HL-60 (cell line): ENCODE measurements at regions not wholly inside any gene's neighbourhood (a gene's known extent, or its start where the extent isn't known, plus 50 kb on each side); places are given as distances from the start of the nearest gene placed in this dataset.

ENCODE experiments used
- DNase-seq, 2 experiments: peaks; one replicate each; pipeline ENCODE4 v3.0.0-alpha.2; 2010 to 2020; ENCODE audit warnings: low read depth in 1 of 2, low spot score in 1 of 2
- H3K27ac ChIP-seq: fragments of 250-450 bp; sonication (Bioruptor Pico); replicated peaks from 2 replicates; pipeline ENCODE4 v1.5.1; 2020; ENCODE audit warnings: mild to moderate bottlenecking, moderate library complexity
- H3K27me3 ChIP-seq: fragments of 250-450 bp; sonication (Bioruptor Pico); 2 replicates; pipeline ENCODE4 v1.5.1; 2021; ENCODE audit warnings: mild to moderate bottlenecking, moderate library complexity; ENCODE audit not compliant: insufficient read depth, poor library complexity, severe bottlenecking
- H3K4me3 ChIP-seq: replicated peaks from 2 replicates; pipeline ENCODE4 v1.5.1; 2011; ENCODE audit warnings: mild to moderate bottlenecking, control low read depth, low read length; ENCODE audit not compliant: insufficient read depth
- GABPA ChIP-seq: IDR thresholded peaks from 2 replicates; pipeline ENCODE4 v1.6.1; 2012; ENCODE audit warnings: low read depth
- POLR2AphosphoS5 ChIP-seq: IDR thresholded peaks from 2 replicates; pipeline ENCODE4 v1.6.1; 2012; ENCODE audit warnings: low read depth
- SPI1 ChIP-seq: IDR thresholded peaks from 2 replicates; pipeline ENCODE4 v1.6.1; 2012; ENCODE audit warnings: low read depth, mild to moderate bottlenecking, borderline replicate concordance
- TF ChIP-seq, protein P1 (sequence below): IDR thresholded peaks from one replicate; pipeline ENCODE4 v1.5.1; 2011; ENCODE audit warnings: low read length, control low read depth, inconsistent platforms; ENCODE audit not compliant: insufficient read depth
- TF ChIP-seq, protein P2 (sequence below): IDR thresholded peaks from 2 replicates; pipeline ENCODE4 v1.6.1; 2012; ENCODE audit warnings: low read depth; ENCODE audit not compliant: insufficient replicate concordance

DNA sequence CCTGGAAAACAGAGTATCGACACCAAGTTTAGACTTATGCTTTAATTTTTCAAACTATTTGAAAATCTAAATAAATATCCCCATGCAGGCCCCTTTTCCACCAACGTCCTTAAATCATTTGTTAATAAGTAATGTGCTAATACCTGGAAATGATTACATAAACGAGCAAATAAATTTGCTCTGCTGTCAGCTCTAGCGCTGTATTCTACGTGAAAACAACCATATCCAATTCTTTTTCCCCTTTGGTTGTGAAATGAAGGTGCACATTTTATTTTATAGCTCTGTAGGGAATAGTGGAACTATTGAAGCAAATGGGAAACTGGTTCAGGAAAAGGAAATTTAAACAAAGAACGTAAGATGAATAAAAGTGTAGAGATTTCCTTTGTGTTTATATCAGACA lies 137.7 kb upstream of the ZNF608 start:
- TF ChIP-seq, protein P1, sequence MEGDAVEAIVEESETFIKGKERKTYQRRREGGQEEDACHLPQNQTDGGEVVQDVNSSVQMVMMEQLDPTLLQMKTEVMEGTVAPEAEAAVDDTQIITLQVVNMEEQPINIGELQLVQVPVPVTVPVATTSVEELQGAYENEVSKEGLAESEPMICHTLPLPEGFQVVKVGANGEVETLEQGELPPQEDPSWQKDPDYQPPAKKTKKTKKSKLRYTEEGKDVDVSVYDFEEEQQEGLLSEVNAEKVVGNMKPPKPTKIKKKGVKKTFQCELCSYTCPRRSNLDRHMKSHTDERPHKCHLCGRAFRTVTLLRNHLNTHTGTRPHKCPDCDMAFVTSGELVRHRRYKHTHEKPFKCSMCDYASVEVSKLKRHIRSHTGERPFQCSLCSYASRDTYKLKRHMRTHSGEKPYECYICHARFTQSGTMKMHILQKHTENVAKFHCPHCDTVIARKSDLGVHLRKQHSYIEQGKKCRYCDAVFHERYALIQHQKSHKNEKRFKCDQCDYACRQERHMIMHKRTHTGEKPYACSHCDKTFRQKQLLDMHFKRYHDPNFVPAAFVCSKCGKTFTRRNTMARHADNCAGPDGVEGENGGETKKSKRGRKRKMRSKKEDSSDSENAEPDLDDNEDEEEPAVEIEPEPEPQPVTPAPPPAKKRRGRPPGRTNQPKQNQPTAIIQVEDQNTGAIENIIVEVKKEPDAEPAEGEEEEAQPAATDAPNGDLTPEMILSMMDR: no peak
- TF ChIP-seq POLR2AphosphoS5 (no peak), SPI1 (no peak), GABPA (no peak)
- TF ChIP-seq, protein P2, sequence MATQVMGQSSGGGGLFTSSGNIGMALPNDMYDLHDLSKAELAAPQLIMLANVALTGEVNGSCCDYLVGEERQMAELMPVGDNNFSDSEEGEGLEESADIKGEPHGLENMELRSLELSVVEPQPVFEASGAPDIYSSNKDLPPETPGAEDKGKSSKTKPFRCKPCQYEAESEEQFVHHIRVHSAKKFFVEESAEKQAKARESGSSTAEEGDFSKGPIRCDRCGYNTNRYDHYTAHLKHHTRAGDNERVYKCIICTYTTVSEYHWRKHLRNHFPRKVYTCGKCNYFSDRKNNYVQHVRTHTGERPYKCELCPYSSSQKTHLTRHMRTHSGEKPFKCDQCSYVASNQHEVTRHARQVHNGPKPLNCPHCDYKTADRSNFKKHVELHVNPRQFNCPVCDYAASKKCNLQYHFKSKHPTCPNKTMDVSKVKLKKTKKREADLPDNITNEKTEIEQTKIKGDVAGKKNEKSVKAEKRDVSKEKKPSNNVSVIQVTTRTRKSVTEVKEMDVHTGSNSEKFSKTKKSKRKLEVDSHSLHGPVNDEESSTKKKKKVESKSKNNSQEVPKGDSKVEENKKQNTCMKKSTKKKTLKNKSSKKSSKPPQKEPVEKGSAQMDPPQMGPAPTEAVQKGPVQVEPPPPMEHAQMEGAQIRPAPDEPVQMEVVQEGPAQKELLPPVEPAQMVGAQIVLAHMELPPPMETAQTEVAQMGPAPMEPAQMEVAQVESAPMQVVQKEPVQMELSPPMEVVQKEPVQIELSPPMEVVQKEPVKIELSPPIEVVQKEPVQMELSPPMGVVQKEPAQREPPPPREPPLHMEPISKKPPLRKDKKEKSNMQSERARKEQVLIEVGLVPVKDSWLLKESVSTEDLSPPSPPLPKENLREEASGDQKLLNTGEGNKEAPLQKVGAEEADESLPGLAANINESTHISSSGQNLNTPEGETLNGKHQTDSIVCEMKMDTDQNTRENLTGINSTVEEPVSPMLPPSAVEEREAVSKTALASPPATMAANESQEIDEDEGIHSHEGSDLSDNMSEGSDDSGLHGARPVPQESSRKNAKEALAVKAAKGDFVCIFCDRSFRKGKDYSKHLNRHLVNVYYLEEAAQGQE: no peak
- H3K27ac ChIP-seq: no peak overlapping the region
- no peaks in the 10 kb centered on the region for H3K27me3 ChIP-seq
- no peak for DNase-seq
- no peak overlapping the region for H3K4me3 ChIP-seq

DNA sequence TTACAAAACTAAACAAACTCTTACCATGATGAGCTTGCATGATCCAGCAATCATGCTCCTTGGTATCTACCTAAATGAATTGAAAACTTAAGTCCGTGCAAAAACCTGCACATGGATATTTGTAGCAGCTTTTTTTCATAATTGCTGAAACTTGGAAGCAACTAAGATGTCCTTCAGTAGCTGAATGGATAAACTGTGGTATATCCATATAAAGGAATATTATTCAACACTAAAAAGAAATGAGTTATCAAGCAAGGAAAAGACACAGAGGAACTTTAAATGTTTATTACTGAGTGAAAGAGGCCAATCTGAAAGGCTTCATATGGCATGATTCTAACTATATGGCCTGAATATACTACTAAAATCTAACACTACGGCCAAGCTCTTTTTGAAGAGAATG lies 139.1 kb upstream of the ZNF608 start:
- TF ChIP-seq, protein P2: no peak
- TF ChIP-seq POLR2AphosphoS5 (no peak), GABPA (no peak)
- Histone ChIP-seq H3K27me3 (no peaks in the 10 kb centered on the region), H3K27ac (no peak overlapping the region), H3K4me3 (no peak overlapping the region)
- no peak for DNase-seq

DNA sequence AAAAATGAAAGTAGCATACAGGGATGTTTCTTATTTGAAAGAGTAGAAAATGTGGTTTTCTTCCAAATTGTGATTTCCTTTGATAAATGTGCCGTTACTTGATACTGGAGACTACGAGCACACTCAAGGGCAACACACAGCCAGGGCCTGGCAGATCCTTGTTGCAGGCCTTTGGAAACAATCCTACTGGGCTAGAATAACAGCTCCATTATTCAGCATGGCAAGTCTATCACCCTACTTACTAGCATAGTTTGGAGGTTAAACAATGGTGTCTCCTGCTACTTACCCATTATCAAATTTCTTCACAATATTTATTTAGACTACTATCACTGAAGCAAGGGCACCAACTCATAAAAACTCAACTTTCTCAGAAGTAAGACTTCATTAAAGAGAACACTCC lies 140.8 kb upstream of the ZNF608 start:
- H3K4me3 ChIP-seq: no peak overlapping the region
- TF ChIP-seq, protein P2: no peak
- no peak for TF ChIP-seq POLR2AphosphoS5
- TF ChIP-seq GABPA: no peak
- TF ChIP-seq, protein P1: no peak
- no peak for TF ChIP-seq SPI1
- no peak overlapping the region for H3K27ac ChIP-seq
- no peak for DNase-seq
- no peaks in the 10 kb centered on the region for H3K27me3 ChIP-seq

DNA sequence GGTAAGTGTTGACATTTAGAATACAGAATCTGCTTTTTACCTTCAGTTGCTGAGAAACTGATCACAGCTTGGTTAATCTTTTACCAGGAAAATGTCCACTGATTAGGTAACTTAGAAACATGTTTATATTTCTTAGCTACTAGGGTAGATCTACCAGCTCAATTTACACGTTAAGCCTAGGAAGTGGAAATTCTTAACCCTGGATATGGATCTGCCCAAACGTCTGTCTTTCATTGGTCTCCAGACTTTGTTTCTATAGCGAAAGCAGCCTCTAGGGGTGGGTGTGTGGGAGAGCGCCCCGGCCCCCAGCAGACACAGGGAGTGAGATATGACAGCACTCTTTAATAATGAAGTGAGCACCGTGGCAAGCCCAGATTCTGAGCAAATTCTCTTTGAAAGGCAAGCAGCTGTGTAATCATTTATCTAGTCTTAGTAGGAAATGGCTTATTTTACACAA lies 141.6 kb upstream of the ZNF608 start:
- H3K4me3 ChIP-seq: no peak overlapping the region
- H3K27ac ChIP-seq: no peak overlapping the region
- no peaks in the 10 kb centered on the region for H3K27me3 ChIP-seq
- TF ChIP-seq GABPA: no peak
- no peak for TF ChIP-seq SPI1
- TF ChIP-seq, protein P2: no peak
- TF ChIP-seq POLR2AphosphoS5: no peak
- TF ChIP-seq, protein P1: no peak
- DNase-seq: no peak
